GM12878 (cell line): ENCODE measurements at regions not wholly inside any gene's neighbourhood (a gene's known extent, or its start where the extent isn't known, plus 50 kb on each side); places are given as distances from the start of the nearest gene placed in this dataset.

Experiments used
- BCL11A ChIP-seq: IDR thresholded peaks from 2 replicates; pipeline ENCODE4 v1.6.1; 2011; ENCODE audit warnings: low read depth, low read length
- CEBPB ChIP-seq, 2 experiments: fragments of 150-350 bp in 1 of 2; IDR thresholded peaks; 2 replicates each; pipeline ENCODE4 v1.6.1; 2012 to 2014; ENCODE audit warnings: low read depth in 2 of 2, low read length in 2 of 2, borderline replicate concordance in 1 of 2, inconsistent platforms in 1 of 2
- EP300 ChIP-seq, 2 experiments: fragments of 150-350 bp in 1 of 2; IDR thresholded peaks; 2 replicates each; pipeline ENCODE4 v1.6.1; 2011 to 2012; ENCODE audit warnings: low read depth in 2 of 2, low read length in 2 of 2, borderline replicate concordance in 1 of 2, improper control_type of control experiment in 1 of 2, inconsistent platforms in 1 of 2; ENCODE audit not compliant: control insufficient read depth in 1 of 2
- JUND ChIP-seq: IDR thresholded peaks from 2 replicates; pipeline ENCODE4 v1.6.1; 2012; ENCODE audit warnings: low read depth, mild to moderate bottlenecking, low read length, improper control_type of control experiment, moderate library complexity
- POLR2AphosphoS2 ChIP-seq: IDR thresholded peaks from 2 replicates; pipeline ENCODE4 v1.6.1; 2011; ENCODE audit warnings: low read depth, mild to moderate bottlenecking, low read length, improper control_type of control experiment, moderate library complexity

GRCh38 chr10:95134490-95134889, 59.5 kb upstream of the ACSM6 start:
- no peak for TF ChIP-seq POLR2AphosphoS2
- TF ChIP-seq EP300 (IDR thresholded peaks at IDR 0.05; ENCODE audit: borderline replicate concordance in 1 of 2, control insufficient read depth in 1 of 2, low read depth in 2 of 2, low read length in 2 of 2): no peak
- TF ChIP-seq CEBPB (IDR thresholded peaks at IDR 0.05; ENCODE audit: borderline replicate concordance in 1 of 2, low read depth in 2 of 2, low read length in 2 of 2): no peak
- no peak for TF ChIP-seq BCL11A
- TF ChIP-seq JUND: no peak
